DND-41 (cell line): ENCODE measurements at regions not wholly inside any gene's neighbourhood (a gene's known extent, or its start where the extent isn't known, plus 50 kb on each side); places are given as distances from the start of the nearest gene placed in this dataset.

Experiments
- CTCF ChIP-seq: IDR thresholded peaks from 2 replicates; pipeline ENCODE4 v1.5.1; 2012; ENCODE audit warnings: borderline replicate concordance, low read length, moderate library complexity, mild to moderate bottlenecking; ENCODE audit not compliant: poor library complexity, severe bottlenecking; ENCODE audit errors: extremely low read depth
- EZH2 ChIP-seq: IDR thresholded peaks from 3 replicates; pipeline ENCODE4 v1.6.1; 2012; ENCODE audit warnings: borderline replicate concordance, low read depth, mild to moderate bottlenecking, moderate library complexity, low read length, inconsistent platforms; ENCODE audit not compliant: severe bottlenecking

GRCh38 chr1:76697361-76697760 is 169.9 kb upstream of the ST6GALNAC5 start:
- no peak for TF ChIP-seq CTCF
- no peak for TF ChIP-seq EZH2
